GM13976 (cell line): ENCODE measurements at regions not wholly inside any gene's neighbourhood (a gene's known extent, or its start where the extent isn't known, plus 50 kb on each side); places are given as distances from the start of the nearest gene placed in this dataset.

Experiments
- DNase-seq: peaks from one replicate; pipeline ENCODE4 v3.0.0; 2012; ENCODE audit warnings: low spot score
- in situ Hi-C: fragments of 300-500 bp; cut with MboI; formaldehyde crosslinking; loops from one replicate; pipeline ENCODE4 v1.12.0; 2022; ENCODE audit warnings: low sequenced_read_pairs, mixed read lengths, inconsistent platforms; ENCODE audit not compliant: unreplicated experiment
- TF ChIP-seq, protein P1 (sequence below): IDR thresholded peaks from 2 replicates; pipeline ENCODE4 v1.5.1; 2012; ENCODE audit warnings: borderline replicate concordance, mild to moderate bottlenecking; ENCODE audit not compliant: insufficient read depth; ENCODE audit errors: extremely low read depth, missing control alignments, control extremely low read depth

DNA sequence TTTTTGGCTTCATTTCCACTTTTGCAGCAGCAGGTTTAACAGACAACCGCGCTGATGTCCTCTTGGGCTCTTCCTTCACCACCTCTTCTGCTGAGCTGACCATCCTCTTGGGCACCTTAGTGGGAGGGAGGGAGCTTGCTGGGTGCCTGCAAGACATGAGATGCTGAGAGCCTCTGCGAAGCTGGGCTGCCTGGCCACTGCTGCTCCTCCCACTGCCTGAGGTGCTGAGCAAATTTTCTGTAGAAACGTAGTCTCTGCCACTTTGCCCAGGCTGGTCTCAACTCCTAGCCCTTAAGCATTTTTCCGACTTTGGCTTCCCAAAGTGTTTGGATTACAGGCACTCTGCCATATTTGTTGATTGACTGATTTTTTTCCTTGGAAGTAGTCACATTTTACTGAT lies 422.2 kb upstream of the MC4R start:
- TF ChIP-seq, protein P1, sequence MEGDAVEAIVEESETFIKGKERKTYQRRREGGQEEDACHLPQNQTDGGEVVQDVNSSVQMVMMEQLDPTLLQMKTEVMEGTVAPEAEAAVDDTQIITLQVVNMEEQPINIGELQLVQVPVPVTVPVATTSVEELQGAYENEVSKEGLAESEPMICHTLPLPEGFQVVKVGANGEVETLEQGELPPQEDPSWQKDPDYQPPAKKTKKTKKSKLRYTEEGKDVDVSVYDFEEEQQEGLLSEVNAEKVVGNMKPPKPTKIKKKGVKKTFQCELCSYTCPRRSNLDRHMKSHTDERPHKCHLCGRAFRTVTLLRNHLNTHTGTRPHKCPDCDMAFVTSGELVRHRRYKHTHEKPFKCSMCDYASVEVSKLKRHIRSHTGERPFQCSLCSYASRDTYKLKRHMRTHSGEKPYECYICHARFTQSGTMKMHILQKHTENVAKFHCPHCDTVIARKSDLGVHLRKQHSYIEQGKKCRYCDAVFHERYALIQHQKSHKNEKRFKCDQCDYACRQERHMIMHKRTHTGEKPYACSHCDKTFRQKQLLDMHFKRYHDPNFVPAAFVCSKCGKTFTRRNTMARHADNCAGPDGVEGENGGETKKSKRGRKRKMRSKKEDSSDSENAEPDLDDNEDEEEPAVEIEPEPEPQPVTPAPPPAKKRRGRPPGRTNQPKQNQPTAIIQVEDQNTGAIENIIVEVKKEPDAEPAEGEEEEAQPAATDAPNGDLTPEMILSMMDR, result no peak
- in situ Hi-C loops, result no loop called here
- DNase-seq, result no peak

DNA sequence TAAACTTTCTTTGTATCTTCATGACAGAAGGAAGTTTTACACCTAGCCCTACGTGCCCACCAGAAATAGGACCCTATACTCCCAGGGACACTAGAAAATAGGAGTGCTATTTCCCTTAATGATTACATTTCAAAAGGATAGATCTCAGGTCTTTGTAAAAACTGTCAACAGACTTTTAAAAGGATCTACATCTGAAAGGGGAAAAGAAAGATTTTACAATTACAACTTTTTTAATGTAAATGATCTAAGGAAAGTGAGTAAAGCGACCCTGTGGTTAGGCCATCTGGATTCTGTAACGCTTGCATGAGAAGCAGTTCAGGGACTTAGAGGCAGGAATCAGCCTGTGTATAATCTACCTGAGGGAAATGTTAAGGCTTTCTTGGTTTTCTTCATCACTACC lies 431.8 kb upstream of the MC4R start:
- TF ChIP-seq, protein P1, result no peak
- DNase-seq, result no peak
- in situ Hi-C loops, result no loop called here

DNA sequence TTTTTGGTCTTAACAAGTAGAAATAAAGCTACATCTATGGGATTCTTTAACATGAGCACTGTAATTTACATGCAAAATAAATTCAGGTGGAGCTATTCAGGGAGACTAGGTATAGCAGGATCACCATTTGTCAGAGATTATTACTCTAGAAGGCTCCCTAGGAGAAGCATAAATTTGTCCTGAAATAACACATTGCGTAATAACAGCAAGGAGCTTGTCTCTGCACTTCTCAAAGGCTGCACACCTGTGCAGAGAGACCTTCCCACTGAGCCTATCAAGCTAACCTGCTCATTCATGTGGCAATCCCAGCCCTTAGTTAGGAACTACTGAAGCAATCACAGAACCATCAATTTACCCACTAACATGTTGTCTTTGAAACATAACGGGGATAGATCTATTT lies 437.4 kb upstream of the MC4R start:
- TF ChIP-seq, protein P1, result no peak
- DNase-seq, result no peak
- in situ Hi-C loops, result no loop called here

DNA sequence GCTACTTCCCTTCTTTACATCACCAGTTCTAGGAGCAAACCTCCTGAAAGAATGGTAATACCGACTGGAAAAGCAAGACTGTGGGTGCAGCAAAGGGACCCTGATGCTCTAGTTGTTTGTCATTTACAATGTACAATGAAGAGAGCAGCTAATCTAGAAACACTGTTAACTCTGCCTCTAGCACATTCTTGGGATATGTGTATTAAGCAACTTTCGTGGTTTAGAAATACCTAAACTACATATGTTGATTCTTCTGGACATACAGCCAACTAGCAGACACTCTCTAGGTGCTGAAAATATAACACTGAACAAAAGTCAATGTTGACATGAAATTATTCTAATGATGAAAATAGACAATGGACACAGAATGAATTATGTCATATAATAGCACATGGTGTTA lies 440.3 kb upstream of the MC4R start:
- TF ChIP-seq, protein P1, result no peak
- DNase-seq, result no peak
- in situ Hi-C loops, result no loop called here

DNA sequence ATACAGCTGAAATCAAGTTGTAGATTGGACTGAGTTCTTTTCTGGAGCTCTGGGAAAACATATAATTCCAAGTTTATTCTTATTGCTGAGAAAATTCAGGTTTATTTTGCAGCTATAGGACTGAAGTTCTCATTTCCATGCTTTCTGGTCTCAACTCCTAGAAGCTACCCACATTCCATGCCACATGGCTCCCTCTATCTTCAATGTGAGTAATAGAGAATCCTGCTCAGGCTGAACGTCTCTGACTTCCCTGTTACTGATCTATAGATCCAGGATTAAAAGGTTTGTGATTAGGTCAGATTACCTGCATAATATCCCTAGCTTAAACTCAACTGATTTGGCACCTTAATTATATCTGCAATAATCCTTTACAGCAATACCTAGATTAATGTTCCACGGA lies 453.8 kb upstream of the MC4R start:
- TF ChIP-seq, protein P1, result no peak
- DNase-seq, result no peak
- in situ Hi-C loops, result no loop called here

DNA sequence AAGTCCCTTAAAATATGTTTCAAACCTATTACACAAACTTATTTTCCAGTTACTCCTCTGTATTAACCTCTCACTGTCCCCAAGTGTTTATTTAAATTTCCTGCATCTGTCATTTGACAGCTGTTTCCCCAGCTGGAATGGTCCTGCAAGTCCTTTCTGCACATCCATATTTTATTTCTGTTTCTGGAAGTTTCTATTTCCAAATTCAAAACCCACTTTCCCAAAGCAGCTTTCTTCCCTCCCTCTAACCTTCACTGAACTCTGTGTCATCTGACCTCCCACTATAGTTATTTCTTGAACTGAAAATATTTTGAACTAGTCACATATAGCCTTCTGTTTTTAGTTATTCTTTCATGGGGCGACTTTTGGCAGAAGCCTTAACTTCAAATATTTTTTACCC lies 459.4 kb upstream of the MC4R start:
- in situ Hi-C loops, result no loop called here
- TF ChIP-seq, protein P1, result no peak

DNA sequence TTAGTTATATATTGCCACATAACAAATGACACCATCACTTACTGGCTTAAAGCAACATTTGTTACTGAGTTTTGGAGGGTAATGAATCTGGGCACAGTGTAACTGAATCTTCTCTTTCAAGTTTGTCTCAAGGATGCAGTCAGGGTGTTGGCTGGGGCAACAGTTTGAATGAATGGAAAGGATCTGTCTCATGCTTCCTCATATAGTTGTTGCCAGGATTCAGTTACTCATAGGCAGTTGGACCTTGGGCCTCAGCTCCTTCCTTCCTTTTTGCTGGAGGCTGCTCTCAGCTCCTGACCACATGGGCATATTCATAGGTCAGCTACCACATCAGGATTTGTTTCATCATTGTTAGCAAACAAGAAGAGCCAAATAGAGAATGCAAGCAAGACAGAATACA lies 466.1 kb upstream of the MC4R start:
- in situ Hi-C loops, result no loop called here
- DNase-seq, result no peak
- TF ChIP-seq, protein P1, result no peak

More for the DNA sequence above, 459.4 kb upstream of the MC4R start:
- DNase-seq, result no peak
